ENCODE measurements at regions not wholly inside any gene's neighbourhood (a gene's known extent, or its start where the extent isn't known, plus 50 kb on each side); places are given as distances from the start of the nearest gene placed in this dataset.

DNA sequence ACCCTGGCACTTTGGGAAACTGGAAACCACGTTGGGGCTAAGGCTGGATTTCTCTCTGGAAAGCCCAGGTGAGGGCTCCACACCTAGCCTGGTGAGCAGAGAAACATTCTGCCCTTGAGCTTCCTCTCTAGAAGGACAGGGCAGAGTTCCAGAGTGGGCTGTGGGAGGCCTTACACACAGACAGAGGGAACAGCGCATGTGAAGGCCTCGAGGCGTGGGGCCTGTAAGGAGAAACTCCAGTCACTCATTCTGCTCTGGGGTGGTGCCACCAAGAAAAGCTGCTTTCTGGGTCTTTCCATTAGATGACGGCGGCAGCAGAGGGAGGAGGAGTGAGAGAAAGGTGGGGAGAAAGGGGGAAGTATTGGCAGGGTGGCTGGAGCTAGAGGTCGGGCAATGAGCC lies 183.1 kb downstream of the CHST1 start:
- TF ChIP-seq, protein P1, sequence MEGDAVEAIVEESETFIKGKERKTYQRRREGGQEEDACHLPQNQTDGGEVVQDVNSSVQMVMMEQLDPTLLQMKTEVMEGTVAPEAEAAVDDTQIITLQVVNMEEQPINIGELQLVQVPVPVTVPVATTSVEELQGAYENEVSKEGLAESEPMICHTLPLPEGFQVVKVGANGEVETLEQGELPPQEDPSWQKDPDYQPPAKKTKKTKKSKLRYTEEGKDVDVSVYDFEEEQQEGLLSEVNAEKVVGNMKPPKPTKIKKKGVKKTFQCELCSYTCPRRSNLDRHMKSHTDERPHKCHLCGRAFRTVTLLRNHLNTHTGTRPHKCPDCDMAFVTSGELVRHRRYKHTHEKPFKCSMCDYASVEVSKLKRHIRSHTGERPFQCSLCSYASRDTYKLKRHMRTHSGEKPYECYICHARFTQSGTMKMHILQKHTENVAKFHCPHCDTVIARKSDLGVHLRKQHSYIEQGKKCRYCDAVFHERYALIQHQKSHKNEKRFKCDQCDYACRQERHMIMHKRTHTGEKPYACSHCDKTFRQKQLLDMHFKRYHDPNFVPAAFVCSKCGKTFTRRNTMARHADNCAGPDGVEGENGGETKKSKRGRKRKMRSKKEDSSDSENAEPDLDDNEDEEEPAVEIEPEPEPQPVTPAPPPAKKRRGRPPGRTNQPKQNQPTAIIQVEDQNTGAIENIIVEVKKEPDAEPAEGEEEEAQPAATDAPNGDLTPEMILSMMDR (IDR thresholded peaks at IDR 0.05 in 8 of 11, conservative IDR thresholded peaks at IDR 0.05 in 3 of 11) = no peak
- no peak for TF ChIP-seq POLR2A (IDR thresholded peaks at IDR 0.05)
